ENCODE measurements at regions not wholly inside any gene's neighbourhood (a gene's known extent, or its start where the extent isn't known, plus 50 kb on each side); places are given as distances from the start of the nearest gene placed in this dataset.

- TF ChIP-seq CTCF (conservative IDR thresholded peaks at IDR 0.05): no peak
- TF ChIP-seq ZFX (IDR thresholded peaks at IDR 0.05): no peak
Measured at GRCh38 chr6:144662812-144663365, 377.8 kb downstream of the UTRN start.

Data from C4-2B (cell line).